HEK293T (cell line): ENCODE measurements at regions not wholly inside any gene's neighbourhood (a gene's known extent, or its start where the extent isn't known, plus 50 kb on each side); places are given as distances from the start of the nearest gene placed in this dataset.

Experiments
- ZNF384 ChIP-seq: fragments of 450-650 bp; IDR thresholded peaks from 2 replicates; pipeline ENCODE4 v1.6.1; 2016
- TF ChIP-seq, protein P1 (sequence below): fragments of 450-650 bp; IDR thresholded peaks from 2 replicates; pipeline ENCODE4 v1.6.1; 2016

DNA sequence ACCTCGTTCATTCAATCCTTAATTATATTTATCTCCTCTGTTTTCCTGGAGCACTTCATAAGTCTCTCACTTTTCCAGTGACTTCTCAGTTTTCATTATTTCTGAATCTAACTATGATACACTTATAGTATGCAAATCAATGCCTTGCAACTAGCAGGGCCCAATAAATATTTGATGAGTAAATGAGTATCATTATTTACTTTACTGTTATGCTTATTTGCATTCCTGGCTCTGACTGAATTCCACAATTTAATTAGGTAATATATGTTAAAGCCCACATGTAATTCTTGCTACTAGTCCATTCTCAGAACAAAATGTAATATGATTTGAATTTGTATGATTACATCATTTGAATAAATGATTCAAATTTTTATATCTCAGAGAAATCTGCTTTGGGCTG lies 1595.1 kb upstream of the MIR17HG start:
- TF ChIP-seq, protein P1, sequence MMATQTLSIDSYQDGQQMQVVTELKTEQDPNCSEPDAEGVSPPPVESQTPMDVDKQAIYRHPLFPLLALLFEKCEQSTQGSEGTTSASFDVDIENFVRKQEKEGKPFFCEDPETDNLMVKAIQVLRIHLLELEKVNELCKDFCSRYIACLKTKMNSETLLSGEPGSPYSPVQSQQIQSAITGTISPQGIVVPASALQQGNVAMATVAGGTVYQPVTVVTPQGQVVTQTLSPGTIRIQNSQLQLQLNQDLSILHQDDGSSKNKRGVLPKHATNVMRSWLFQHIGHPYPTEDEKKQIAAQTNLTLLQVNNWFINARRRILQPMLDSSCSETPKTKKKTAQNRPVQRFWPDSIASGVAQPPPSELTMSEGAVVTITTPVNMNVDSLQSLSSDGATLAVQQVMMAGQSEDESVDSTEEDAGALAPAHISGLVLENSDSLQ = no peak
- TF ChIP-seq ZNF384 = no peak
